NCI-H1092 treated with DMSO at 0.1 percent for 48 hours (cell line): ENCODE measurements at regions not wholly inside any gene's neighbourhood (a gene's known extent, or its start where the extent isn't known, plus 50 kb on each side); places are given as distances from the start of the nearest gene placed in this dataset.

Experiments
- DNase-seq: peaks from one replicate; lab custom pipeline; 2025; lab: John Stamatoyannopoulos, UW

DNA sequence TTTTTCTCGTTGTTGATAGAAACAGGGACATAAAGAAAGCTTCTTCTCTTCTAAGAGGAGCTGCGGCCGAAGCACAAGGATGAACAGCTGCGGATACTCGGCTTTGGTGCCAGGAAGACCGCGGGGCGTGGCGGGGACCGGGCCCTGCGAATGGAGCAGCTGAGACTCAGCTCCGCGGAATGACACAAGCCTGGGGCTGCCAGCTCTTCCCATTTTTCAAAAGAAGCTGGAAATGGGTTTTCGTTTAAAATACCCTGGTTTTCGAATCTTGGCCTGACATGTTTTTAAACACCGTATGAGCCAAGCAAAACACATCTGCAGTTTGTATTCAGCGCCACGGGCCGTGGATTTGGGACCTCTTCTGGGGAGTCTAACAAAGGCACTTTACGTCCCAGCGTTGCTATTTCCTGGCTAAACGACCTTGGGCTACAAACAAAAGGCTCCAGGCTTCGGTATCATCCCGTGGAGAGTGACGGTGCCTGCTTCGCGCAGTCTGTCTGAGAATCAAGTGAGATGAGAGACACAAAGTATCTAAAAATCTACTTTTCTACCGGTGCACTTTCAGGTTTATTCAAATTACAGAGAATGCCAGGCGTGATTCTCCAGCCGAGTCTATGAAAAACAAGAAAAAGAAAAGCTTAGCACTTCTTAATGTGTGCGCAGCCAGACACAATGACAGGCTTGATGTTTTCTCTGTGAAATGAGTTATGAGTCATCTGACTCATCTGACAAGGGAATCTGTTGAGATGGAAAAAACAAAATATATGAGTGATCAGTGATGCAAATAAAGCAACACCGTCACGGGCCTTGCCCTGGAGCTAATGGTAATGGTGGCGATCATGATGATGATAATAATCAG is 114.0 kb upstream of the TMEM132D start:
- peak; percentile 21 for DNase-seq

DNA sequence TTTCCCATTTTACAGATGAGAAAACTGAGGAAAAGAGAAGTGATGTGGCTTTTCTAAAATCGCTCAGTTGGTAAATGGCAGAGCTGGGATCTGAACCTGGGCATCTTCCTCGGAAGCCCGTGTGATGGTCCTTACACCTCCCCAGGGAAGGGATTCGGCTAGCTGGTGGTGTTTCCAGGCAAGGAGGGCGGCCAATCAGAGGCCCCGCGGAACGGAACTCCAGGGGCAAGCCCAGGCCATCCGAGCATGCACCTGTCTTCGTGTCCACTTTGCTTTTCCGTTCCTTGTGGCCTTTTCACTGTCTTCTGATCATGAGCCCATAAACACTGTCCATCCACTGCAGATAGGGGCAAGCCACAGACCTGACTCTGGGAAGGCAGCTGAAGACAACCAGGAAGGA is 114.8 kb upstream of the TMEM132D start:
- DNase-seq, result no peak

DNA sequence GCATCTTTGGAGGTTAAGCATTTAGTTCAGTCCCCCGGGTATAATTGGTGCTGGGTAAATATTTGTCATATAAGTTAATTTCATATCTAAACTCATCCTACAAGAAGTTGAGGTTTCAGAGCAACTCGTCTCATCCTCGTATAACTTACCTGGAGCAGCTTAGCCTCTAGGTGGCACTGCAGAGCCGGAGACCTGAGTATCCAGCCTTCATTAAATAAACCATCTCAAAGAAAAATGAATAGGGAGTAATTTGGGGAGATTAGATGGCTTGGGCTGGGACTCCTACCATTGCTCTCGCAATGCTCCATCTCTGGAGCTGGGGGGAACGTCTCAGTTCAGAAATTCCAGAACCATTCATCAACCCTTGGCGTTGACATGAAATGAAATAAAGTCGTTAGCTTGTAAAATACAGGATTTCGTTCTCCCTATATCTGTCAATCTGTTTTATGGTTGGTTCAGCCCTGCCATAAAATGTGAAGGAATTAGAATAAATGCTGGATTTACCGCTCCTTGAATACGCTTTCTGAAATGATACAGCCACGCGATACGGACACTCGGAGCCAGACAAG is 122.9 kb upstream of the TMEM132D start:
- DNase-seq, result peak; percentile 8

DNA sequence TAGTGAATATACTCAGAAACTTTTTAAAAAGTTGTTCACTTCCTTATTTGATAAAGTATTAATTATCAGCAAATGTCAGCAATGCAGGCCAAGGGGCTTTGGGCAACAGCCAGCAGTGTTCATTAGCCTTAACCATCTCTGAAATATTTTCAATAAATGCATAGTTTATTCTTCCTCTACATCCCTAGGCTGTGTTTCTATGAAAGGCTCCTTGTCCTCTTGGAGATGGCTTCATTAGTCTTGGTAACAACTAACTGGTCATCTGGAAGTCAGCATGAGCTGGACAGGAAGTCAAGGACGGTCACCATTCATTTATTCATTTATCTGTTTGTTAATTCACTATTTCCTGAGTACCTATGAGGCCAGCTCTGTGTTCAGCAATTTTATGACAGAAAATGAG is 124.0 kb upstream of the TMEM132D start:
- no peak for DNase-seq

DNA sequence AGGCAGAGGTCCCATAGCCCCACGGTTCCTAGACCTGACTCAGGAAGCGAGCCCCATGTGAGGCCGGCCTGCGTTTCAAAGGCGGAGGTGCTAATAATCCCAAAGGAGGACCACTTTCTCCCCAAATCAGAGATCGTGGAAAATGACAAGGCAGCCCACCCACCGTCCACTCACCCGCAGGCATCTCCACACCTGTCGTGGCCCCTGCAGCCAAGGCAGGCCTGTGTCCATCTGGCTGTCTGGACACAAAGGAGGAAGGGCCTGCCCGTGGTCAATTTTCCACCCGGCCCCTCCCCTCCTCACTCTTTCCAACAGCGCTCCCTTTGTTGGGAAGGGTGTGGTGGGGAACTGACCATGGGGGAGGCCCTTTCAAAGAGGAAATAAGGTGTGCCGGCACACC is 125.3 kb upstream of the TMEM132D start:
- no peak for DNase-seq

DNA sequence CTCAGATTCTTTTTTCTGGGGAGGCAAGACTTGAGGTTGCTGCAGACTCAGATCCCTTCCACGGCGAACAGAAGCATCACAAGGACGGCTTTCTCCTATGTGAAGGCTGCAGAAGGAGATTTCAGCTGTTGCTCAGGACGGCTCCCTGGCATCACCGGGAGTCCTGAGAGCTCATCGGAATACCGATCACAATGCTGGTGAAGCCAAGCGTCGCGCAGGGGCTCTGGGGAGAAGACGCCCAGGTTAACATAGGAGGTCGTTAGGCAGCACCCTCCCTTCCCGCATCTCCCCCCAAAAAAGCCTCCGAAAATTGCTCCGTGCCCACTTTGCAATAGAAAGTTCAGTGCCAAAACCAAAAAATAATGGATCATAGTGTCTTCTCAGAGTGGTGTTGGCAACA is 127.2 kb upstream of the TMEM132D start:
- no peak for DNase-seq

DNA sequence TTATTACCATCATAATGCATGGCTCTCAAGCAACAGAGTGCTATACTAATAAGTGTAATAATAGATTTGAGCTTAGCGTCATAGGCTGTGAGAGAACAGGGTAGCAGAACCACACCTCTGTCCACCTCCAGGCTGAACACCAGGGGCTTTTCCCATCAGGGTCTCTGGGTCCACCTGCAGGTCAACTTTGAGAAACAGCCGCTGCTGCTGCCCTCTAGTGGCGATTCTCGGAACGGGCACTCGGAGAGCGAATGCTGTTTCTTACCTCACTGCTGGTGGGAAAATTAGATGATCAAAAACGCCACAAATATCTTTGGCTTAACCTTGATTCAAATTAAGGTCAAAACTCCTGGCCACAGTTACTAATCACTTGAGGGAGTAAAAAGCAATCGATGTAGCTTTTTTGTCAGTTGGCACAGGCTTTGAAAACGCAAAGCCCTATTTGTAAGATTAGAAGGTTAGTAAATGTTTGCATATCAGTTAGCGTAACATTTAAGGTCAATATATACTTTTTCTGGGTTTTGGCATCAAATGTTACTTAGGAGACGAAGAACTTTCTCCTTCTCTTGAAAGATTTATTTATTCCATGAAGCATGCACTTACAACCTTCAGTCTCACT is 127.9 kb upstream of the TMEM132D start:
- DNase-seq, result peak; percentile 64

DNA sequence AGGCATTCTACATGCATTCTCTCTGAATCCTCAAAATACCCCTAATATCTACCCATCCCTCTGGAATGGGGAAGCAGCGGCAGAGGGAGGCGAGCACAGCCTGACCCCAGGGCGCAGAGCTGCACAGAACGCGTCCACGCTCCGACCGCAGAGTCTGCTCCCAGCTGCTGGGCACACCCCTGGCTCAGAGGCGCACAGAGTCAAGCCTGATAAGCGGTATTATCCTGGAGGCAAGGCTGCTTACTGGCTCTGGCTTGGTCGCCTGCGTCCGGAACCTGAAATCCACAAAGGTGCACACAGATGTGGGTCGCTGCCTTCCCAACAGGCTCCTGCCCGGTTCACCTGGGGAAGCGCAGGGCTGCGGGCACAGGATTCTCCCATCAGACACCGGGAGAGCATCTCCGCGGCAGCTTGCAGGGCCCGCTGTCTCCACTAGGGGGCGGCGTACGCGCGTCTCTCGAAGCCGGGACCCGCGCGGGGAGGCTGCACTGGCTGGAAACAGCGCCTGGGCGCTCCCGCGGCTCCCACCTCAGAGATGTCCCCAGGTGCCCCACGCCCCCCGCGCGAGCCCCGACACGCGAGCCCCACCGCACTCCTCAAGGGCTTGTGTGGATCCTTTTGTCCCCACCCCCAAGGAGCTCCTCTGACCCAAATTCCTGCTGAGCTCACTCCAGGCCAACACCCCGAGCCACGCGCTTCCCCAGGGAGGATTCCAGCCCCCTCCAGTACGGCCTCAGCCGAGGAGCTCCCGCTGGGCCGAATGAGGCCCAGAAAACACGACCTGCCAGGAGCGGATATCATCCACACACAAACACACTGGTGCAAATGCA is 120.1 kb upstream of the FZD10 start:
- DNase-seq, result peak; percentile 42

DNA sequence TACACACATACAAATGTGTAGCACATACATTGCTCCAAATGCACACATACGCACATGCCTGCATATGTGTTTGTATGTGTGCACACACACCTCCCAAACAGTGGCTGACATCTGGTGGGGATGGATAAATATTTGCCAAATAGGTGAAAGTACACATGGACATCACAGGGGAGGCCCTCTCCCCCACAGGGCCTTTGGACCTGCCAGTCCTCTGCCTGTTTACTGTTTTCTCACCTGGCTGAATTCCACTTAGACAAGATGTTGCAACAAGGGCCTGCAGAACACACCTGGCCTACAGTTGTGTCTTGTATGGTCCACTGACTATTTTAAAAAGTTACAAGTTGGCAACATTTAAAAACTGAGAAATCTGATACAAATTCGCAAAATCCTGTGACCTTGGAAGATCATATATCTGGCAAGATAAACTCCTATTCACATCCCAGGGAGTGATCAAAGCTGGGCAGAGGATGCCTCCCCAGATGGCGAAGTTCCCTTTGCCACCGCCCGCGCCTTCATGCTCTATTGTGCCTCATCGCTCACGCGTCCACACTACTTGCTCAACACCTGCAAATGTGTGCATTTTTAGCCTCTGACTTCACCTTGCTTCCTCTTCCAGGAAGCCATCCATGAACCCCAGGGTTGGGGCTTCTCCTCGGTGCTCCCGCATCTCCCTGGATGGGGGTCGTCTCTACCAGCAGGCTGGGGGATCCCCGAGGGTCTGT is 118.4 kb upstream of the FZD10 start:
- no peak for DNase-seq

DNA sequence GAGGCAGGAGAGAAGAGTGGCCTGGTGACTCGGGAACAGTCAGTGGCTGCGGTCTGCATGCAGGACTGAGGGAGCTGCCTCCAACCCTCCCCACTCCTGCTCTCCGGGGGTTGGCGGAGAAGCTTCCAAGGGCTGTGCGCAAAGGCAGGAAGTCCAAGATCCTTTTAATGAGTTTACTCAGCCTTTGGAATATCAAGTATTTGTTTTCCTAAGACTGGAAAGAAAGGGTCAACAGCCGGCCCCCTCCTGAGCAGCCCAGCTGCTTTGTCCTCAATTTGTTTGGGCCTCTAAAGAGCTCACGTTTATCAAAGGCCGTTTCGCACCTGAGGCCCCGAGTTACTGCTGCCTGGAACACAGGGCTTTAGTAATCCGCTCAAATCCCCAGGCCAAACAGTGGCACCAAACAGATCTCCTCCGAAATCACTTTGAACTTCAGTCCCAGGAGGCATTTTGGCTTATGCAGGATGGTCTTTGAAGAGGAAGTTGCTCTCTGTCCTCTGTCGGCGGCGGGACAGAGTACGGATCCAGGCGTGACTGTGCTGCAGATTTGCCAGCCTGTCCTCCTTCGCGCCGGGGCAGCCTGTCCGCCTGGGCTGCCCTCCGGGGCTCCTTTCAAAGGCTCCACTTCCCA is 117.2 kb upstream of the FZD10 start:
- DNase-seq, result peak; percentile 49

DNA sequence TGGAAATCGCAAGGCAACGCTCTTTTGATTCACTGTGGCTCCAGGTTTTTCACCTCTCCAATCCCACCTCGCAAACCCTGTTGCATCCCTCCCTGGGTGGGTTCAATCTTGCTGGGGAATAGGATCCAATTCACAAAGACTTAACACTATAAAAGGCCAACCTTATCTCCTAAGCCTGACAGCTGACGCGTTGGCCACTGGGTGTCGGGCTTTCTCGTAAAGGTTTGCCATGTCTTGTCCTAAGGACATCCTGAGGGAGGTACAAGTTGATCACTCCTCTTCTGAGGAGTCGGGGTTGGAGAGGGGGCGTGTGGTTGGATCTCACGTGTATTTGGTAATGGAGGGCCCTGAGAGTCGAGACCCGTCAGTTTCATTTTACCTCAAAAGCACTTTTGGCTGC is 112.6 kb upstream of the FZD10 start:
- DNase-seq, result no peak

DNA sequence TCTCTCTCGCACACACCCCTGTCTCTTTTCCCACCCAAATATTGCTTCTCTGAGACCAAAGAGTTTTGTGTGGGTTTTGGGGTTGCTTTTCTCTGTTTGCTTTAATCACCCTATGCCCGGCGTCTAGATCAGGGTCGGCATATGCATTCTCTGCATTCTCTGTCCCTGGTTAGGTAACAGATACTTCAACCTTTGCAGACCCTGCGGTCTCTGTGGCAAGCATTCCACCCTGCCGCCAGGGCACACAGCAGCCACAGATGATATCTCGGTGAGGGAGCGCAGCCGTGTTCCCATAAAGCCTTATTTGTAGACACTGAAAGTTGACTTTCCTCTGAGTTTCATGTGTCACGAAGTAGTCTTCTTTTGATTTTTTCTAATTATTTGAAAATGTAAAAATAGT is 110.4 kb upstream of the FZD10 start:
- no peak for DNase-seq

DNA sequence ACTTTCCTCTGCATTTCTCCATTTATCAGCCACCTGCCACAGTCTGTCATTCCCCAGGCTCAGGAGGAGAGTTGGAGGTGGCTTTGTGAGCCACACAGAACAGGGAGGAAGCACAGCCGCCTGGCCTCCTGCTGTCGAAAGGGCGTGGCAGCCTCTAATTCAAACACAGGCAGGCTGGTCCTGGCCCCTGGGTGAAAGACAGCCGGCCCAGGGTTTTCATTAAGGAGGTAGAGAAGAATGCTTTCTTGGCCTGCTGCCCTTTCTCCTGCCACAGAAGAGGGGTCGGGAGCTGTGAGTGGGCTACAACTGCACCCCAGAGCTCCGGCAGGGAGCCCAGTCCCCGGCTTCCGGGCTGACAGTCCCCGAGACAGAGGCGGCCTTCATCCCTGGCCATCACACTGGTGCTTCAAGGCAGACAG is 108.6 kb upstream of the FZD10 start:
- peak; percentile 23 for DNase-seq

DNA sequence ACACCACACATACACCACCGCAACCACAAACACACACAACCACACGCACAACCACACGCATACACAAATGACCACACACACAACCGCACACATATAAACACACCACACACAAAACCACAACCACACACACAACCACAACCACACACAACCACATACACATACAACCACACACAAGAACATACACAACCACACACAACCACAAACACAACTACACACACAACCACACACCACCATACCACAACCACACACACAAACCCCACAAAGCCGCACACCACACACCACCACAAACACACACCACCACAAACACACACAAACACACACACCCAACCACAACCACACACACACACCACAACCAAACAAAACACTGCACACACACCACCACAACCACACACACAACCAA is 107.5 kb upstream of the FZD10 start:
- DNase-seq, result no peak

DNA sequence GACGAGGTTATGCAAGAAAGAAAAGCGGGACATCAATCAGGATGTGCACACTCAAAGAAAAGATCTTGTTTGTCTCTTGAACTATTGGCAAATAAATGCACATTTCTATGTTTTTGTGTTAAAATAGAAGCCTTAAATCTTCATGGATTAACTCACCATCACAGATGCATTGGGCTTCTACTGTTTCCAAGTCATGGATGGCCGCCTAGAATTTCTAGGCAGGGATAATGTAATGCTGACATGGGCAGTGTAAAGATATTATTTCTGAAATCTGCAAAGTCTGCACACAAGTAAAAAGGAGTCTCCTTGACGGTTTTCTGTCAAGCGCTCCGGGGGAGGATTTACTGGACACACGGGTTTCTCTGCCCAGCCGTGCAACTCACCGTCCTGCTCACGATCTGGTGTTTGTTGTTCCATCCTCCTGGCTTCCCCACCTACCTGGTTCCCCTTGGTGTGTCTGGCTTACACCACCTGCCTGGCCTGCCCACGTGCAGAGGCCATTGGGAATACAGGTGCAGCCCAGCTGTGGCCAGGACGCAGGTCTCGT is 103.3 kb upstream of the FZD10 start:
- DNase-seq, result no peak

DNA sequence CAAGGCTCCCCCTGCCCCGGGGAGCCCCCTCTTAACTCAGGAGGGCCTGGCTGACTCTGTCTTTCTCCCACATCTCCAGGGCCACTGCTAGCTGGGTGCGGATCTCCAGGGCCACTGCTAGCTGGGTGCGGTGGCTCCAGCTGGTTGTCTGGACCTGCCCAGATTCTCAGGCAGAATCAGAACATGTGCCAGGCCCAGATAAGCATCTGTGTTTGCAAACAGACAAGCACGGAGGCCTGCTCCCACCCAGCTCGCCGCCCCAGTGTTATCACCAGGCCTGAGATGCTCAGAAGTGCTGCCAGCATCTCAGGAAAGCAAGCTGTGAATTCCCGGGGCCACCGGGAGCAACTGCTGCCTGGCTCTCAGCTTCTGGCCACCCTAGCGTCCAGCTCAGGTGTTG is 98.4 kb upstream of the FZD10 start:
- DNase-seq, result no peak

DNA sequence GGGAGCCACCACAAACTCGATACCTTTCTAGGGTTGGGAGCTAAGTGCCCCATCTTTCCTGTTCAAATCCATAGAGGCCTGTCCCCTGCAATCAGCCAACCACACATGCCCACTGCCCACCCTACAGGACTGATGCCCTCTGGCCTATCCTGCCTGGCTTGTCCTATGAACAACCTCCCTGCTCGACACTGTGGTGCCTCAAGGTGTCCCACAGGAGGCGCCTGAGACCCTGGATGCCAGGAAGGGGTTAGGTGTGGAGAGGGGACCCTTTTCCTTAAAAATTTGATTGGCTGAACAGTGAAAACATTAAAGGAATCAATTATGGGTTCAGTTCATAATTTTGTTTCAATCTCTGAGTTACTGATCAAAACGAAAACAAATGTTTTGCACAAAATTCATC is 97.3 kb upstream of the FZD10 start:
- no peak for DNase-seq

DNA sequence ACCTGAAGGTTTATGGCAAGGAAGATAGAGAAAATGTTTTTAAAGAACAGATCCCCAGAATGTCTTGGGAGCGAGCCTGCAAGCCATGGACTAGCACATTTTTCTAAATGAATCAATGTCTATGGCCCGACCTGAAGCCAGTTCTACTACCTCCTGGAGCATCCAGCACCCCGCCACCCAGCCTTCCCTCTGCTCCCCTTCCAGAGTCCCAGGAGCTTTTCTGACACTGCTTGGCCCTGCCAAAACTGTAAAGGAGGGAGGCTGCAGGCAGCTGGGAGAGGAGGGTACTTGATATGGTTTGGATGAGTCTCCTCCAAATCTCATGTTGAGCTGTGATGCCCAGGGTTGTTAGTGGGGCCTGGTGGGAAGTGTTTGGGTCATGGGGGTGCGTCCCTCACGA is 95.5 kb upstream of the FZD10 start:
- DNase-seq, result no peak

DNA sequence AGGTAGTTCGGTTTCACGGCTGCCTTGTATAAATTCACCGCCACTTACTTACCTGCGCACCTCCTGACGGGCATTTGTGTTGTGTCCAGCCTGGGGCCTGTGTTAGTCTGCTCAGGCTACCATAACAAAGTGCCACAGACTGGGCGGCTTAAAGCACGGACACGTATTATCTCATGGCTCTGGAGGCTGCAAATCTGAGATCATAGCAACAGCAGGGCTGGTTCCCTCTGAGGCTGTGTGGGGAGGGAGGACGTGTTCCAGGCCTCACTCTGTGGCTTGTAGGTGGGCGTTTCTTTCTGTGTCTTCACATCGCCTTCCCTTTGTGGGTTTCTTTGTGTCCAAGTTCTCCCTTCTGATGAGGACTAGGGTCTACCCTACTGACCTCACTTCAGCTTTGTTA is 93.5 kb upstream of the FZD10 start:
- DNase-seq, result no peak

DNA sequence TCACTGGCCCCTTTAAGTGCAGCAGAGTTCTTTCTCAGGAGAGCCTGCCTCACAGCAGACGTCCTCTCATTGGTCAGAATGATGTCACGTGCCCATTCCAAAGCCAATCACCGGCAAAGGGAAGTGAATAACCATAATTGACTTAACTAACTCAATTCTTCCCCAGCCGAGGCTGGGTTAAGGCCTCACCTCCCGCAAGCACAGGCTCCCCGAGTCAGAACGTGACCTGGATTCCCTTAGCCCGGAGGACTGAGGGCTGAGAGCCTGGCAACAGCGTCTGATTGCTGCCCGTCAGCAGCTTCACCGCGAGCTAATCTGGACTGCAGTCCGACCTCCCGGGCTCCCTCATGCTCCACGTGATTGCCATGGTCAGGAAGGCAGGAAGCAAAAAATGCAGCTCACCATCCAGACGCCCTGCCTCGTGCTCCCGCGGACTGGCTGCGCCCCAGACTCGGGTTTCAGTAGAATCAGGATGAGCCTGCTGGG is 92.1 kb upstream of the FZD10 start:
- no peak for DNase-seq

DNA sequence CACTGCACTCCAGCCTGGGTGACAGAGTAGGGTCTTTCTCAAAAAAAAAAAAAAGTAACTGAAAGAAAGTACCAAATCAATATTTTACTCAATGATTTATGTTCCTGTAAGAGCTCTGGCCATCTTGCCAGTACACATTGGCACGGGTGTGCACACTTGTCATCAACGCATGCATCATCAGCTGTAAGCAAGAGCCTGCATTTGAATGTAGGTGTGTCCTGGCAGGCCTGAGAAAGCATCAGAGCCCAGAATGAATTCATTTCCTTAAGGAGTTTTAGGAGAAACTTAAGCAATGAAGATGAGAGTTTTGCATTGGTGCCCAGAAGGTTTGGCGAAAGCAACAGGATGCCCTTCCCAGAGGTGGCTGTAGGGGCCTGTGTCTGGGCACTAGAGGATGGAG is 88.5 kb upstream of the FZD10 start:
- no peak for DNase-seq
